HepG2 (cell line): ENCODE measurements at regions not wholly inside any gene's neighbourhood (a gene's known extent, or its start where the extent isn't known, plus 50 kb on each side); places are given as distances from the start of the nearest gene placed in this dataset.

Experiments
- ATAC-seq: fragments of 200-7000 bp; cut with Tn5 transposase; 3 replicates; pipeline ENCODE4 v1.9.1; 2020; ENCODE audit warnings: mild to moderate bottlenecking, moderate library complexity
- BruUV-seq: library from RNA; stranded (reverse); fragments of 400-500 nt; replicated peaks from 2 replicates; lab custom pipeline; 2021; lab: Mats Ljungman, UMichigan
- CTCF ChIA-PET: fragments of 300-600 bp; formaldehyde crosslinking; extraction: SDS; loops from one replicate; lab custom pipeline; 2021; ENCODE audit warnings: low total read pairs, inconsistent platforms, low intra/inter-chr PET ratio; lab: Yijun Ruan, JAX
- POLR2A ChIA-PET: fragments of 350-600 bp; sonication (Branson Sonifier 250); formaldehyde crosslinking; loops from one replicate; lab custom pipeline; 2020; ENCODE audit warnings: antibody characterized with exemption, inconsistent platforms; lab: Yijun Ruan, JAX
- DNase-seq: peaks from one replicate; pipeline ENCODE4 v3.0.0-alpha.2; 2015; ENCODE audit warnings: low spot score
- FAIRE-seq: peaks from 3 replicates; lab custom pipeline; 2011; peaks lifted over from hg19 to GRCh38; lab: Jason Lieb, UNC
- H2AFZ ChIP-seq: one replicate; pipeline ENCODE4 v1.6.1; 2011; ENCODE audit warnings: low read length, inconsistent platforms
- H3K27ac ChIP-seq: fragments of 300-600 bp; 3 replicates; pipeline ENCODE4 v1.8.0; 2011; ENCODE audit warnings: mixed run types, mild to moderate bottlenecking, mixed read lengths, low read length, inconsistent platforms; ENCODE audit not compliant: insufficient read depth; ENCODE audit errors: extremely low read length
- H3K27me3 ChIP-seq, 2 experiments: fragments of 200-600 bp in 1 of 2; 2 replicates in 1 of 2; 3 replicates in 1 of 2; pipeline versions ENCODE4 v1.6.0 to v1.8.0; 2011; ENCODE audit warnings: low read length in 2 of 2, mild to moderate bottlenecking in 2 of 2, moderate library complexity in 2 of 2, inconsistent platforms in 1 of 2; ENCODE audit not compliant: insufficient read depth in 2 of 2, control insufficient read depth in 1 of 2
- H3K36me3 ChIP-seq, 2 experiments: fragments of 200-600 bp in 1 of 2; replicated peaks in 1 of 2; 2 replicates in 1 of 2; 3 replicates in 1 of 2; pipeline versions ENCODE4 v1.5.1 to v1.8.0; 2011; ENCODE audit warnings: low read length in 2 of 2, inconsistent platforms in 1 of 2; ENCODE audit not compliant: insufficient read depth in 2 of 2, control insufficient read depth in 1 of 2
- H3K4me1 ChIP-seq: 2 replicates; pipeline ENCODE4 v1.5.1; 2012; ENCODE audit warnings: low read length, inconsistent platforms; ENCODE audit not compliant: insufficient read depth
- H3K4me2 ChIP-seq: 2 replicates; pipeline ENCODE4 v1.6.0; 2011; ENCODE audit warnings: low read depth, low read length, inconsistent platforms
- H3K4me3 ChIP-seq, 3 experiments: fragments of 200-600 bp in 1 of 3; sonication (generic), shearing (Covaris generic) in 1 of 3; replicated peaks in 1 of 3; 2 replicates each; pipeline ENCODE4 v1.5.1; 2011 to 2016; ENCODE audit warnings: low read length in 3 of 3, inconsistent platforms in 2 of 3, low read depth in 2 of 3, mild to moderate bottlenecking in 2 of 3, control low read depth in 1 of 3, mixed read lengths in 1 of 3; ENCODE audit not compliant: insufficient read depth in 1 of 3
- H3K79me2 ChIP-seq: one replicate; pipeline ENCODE4 v1.6.1; 2011; ENCODE audit warnings: low read length, inconsistent platforms; ENCODE audit not compliant: insufficient read depth
- H3K9ac ChIP-seq: 2 replicates; pipeline ENCODE4 v1.6.0; 2011; ENCODE audit warnings: mild to moderate bottlenecking, low read depth, low read length, inconsistent platforms; ENCODE audit not compliant: insufficient read depth
- H3K9me3 ChIP-seq: 2 replicates; pipeline ENCODE4 v1.5.1; 2012; ENCODE audit warnings: mild to moderate bottlenecking, low read length
- H4K20me1 ChIP-seq: 2 replicates; pipeline ENCODE4 v1.6.0; 2011; ENCODE audit warnings: inconsistent platforms, mild to moderate bottlenecking, low read length, moderate library complexity; ENCODE audit not compliant: insufficient read depth
- CEBPB ChIP-seq: IDR thresholded peaks from 2 replicates; pipeline ENCODE4 v1.6.1; 2011; ENCODE audit warnings: low read depth, low read length, improper control_type of control experiment, borderline replicate concordance
- ELF1 ChIP-seq: sonication (generic); formaldehyde crosslinking; IDR thresholded peaks from 2 replicates; pipeline ENCODE4 v1.4.0; 2020; ENCODE audit warnings: missing genetic modification reagents
- ISX ChIP-seq: sonication (generic); formaldehyde crosslinking; conservative IDR thresholded peaks from 2 replicates; pipeline ENCODE4 v1.5.0; 2020; ENCODE audit warnings: missing genetic modification reagents
- RAD51 ChIP-seq: fragments of 450-650 bp; IDR thresholded peaks from 2 replicates; pipeline ENCODE4 v1.6.1; 2016; ENCODE audit warnings: borderline replicate concordance
- SALL2 ChIP-seq: sonication (generic); formaldehyde crosslinking; IDR thresholded peaks from 2 replicates; pipeline ENCODE4 v1.8.1; 2023; ENCODE audit warnings: mild to moderate bottlenecking, missing genetic modification reagents, inconsistent platforms
- TCF7L2 ChIP-seq: IDR thresholded peaks from 2 replicates; pipeline ENCODE4 v1.6.1; 2011; ENCODE audit warnings: mild to moderate bottlenecking, low read depth, low read length, moderate library complexity
- XRCC5 ChIP-seq: fragments of 200-400 bp; formaldehyde crosslinking; optimal IDR thresholded peaks from 2 replicates; pipeline ENCODE3; 2017; ENCODE audit warnings: mild to moderate bottlenecking, low read length
- ZMYM3 ChIP-seq: sonication (generic); formaldehyde crosslinking; IDR thresholded peaks from 2 replicates; pipeline ENCODE4 v1.5.1; 2020; ENCODE audit warnings: mild to moderate bottlenecking, missing genetic modification reagents
- ZNF205 ChIP-seq: IDR thresholded peaks from 2 replicates; pipeline ENCODE4 v1.6.1; 2018; ENCODE audit warnings: missing biosample characterization, missing genetic modification reagents
- ZNF335 ChIP-seq: sonication (generic); formaldehyde crosslinking; IDR thresholded peaks from 2 replicates; pipeline ENCODE4 v1.4.0; 2020; ENCODE audit warnings: missing genetic modification reagents
- ZNF367 ChIP-seq: sonication (generic); formaldehyde crosslinking; IDR thresholded peaks from 2 replicates; pipeline ENCODE4 v1.4.0; 2020; ENCODE audit warnings: missing genetic modification reagents, borderline replicate concordance
- ZNF7 ChIP-seq: IDR thresholded peaks from 2 replicates; pipeline ENCODE4 v1.6.1; 2016; ENCODE audit warnings: missing biosample characterization, missing genetic modification reagents
- WGBS: methylation state at CpG from one replicate; pipeline ENCODE4 v1.1.6; 2017; ENCODE audit warnings: low lambda C conversion rate; 5-methylcytosine and 5-hydroxymethylcytosine counted together
- in situ Hi-C: cut with HindIII; loops from 2 replicates; pipeline ENCODE4 v1.10.0; 2017; ENCODE audit warnings: low pct_unique_long_range_greater_than_20kb; ENCODE audit not compliant: extremely low pct_ligation_motif_present
- intact Hi-C: fragments of 100-400 bp; cut with micrococcal nuclease; formaldehyde crosslinking; loops from one replicate; pipeline ENCODE4 v1.10.0; 2022; ENCODE audit not compliant: unreplicated experiment
- TF ChIP-seq, protein P1 (sequence below): sonication (generic); formaldehyde crosslinking; IDR thresholded peaks from 2 replicates; pipeline ENCODE4 v1.8.1; 2023; ENCODE audit warnings: mild to moderate bottlenecking, missing genetic modification reagents
- TF ChIP-seq, protein P2 (sequence below): sonication (generic); formaldehyde crosslinking; IDR thresholded peaks from 2 replicates; pipeline ENCODE4 v1.4.0; 2020; ENCODE audit warnings: missing genetic modification reagents

DNA sequence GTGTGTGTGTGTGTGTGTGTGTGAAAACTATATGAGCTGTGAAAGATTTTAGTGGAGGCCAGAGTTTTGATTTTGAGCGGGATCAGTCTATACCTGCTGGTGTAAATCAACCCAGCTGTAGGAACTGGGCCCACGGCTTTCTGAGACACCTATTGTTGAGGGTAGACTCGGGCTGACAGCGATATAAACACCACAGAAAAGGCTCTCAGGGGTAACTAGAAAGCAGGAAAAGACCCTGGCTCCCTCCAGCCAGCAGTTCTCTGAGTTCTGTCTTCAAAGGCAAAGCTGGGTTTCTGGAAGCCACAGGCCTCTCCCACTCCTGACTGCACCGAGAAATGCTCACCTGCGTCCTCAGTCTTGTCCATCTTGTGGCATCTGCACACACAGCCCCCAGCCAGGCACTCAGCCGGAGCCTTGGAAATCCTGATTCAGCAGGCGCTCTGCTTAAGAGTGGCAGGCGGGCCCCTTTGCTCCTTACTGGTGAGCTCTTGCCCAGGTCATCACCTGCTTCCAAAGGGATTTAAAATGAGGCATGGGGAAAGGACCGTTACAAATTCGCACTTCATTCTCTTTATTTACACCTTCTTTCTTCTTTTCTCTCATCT lies 223.3 kb downstream of the NDUFS4 start:
- no peak overlapping the region for H2AFZ ChIP-seq
- no peak overlapping the region for H3K9ac ChIP-seq
- intact Hi-C loops (no loop called here), in situ Hi-C loops (no loop called here)
- ATAC-seq (no peak; the same call in 2 of the 3 replicates), DNase-seq (no peak), FAIRE-seq (no peak)
- H3K4me2 ChIP-seq = no peak overlapping the region
- H3K36me3 ChIP-seq = no peaks in the 10 kb centered on the region
- POLR2A ChIA-PET = no interaction called here
- H3K9me3 ChIP-seq = no peaks in the 10 kb centered on the region
- TF ChIP-seq ZNF205 (no peak), SALL2 (CRISPR knock-in tag) (no peak), XRCC5 (no peak), ZNF7 (CRISPR knock-in tag) (no peak), ZMYM3 (CRISPR knock-in tag) (no peak), ZNF367 (no peak), ELF1 (CRISPR knock-in tag) (no peak), TCF7L2 (no peak), CEBPB (no peak), RAD51 (no peak), ZNF335 (CRISPR knock-in tag) (no peak), ISX (CRISPR knock-in tag) (no peak)
- TF ChIP-seq, protein P1, sequence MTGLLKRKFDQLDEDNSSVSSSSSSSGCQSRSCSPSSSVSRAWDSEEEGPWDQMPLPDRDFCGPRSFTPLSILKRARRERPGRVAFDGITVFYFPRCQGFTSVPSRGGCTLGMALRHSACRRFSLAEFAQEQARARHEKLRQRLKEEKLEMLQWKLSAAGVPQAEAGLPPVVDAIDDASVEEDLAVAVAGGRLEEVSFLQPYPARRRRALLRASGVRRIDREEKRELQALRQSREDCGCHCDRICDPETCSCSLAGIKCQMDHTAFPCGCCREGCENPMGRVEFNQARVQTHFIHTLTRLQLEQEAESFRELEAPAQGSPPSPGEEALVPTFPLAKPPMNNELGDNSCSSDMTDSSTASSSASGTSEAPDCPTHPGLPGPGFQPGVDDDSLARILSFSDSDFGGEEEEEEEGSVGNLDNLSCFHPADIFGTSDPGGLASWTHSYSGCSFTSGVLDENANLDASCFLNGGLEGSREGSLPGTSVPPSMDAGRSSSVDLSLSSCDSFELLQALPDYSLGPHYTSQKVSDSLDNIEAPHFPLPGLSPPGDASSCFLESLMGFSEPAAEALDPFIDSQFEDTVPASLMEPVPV (CRISPR knock-in tag) = no peak
- TF ChIP-seq, protein P2, sequence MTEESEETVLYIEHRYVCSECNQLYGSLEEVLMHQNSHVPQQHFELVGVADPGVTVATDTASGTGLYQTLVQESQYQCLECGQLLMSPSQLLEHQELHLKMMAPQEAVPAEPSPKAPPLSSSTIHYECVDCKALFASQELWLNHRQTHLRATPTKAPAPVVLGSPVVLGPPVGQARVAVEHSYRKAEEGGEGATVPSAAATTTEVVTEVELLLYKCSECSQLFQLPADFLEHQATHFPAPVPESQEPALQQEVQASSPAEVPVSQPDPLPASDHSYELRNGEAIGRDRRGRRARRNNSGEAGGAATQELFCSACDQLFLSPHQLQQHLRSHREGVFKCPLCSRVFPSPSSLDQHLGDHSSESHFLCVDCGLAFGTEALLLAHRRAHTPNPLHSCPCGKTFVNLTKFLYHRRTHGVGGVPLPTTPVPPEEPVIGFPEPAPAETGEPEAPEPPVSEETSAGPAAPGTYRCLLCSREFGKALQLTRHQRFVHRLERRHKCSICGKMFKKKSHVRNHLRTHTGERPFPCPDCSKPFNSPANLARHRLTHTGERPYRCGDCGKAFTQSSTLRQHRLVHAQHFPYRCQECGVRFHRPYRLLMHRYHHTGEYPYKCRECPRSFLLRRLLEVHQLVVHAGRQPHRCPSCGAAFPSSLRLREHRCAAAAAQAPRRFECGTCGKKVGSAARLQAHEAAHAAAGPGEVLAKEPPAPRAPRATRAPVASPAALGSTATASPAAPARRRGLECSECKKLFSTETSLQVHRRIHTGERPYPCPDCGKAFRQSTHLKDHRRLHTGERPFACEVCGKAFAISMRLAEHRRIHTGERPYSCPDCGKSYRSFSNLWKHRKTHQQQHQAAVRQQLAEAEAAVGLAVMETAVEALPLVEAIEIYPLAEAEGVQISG = no peak
- no peak overlapping the region for H3K27ac ChIP-seq
- H3K4me1 ChIP-seq = peaks cover 13% of the 10 kb centered on the region; the same call in 1 of the 2 replicates
- no peaks in the 10 kb centered on the region; a peak in 1 of 5 replicates for H3K27me3 ChIP-seq
- no peak overlapping the region for H3K4me3 ChIP-seq
- no peaks in the 10 kb centered on the region for H3K79me2 ChIP-seq
- CTCF ChIA-PET = no interaction called here
- no peaks in the 10 kb centered on the region for H4K20me1 ChIP-seq
- 22% methylated on average over 7 of the region's 11 CpGs for WGBS
- no TSS peak for BruUV-seq
